ENCODE measurements at regions not wholly inside any gene's neighbourhood (a gene's known extent, or its start where the extent isn't known, plus 50 kb on each side); places are given as distances from the start of the nearest gene placed in this dataset.
"Not testable (repeated sequence)": the region's sequence is repeated elsewhere in the genome, so short reads cannot be mapped to it uniquely, and the experiment has no call there.

DNA sequence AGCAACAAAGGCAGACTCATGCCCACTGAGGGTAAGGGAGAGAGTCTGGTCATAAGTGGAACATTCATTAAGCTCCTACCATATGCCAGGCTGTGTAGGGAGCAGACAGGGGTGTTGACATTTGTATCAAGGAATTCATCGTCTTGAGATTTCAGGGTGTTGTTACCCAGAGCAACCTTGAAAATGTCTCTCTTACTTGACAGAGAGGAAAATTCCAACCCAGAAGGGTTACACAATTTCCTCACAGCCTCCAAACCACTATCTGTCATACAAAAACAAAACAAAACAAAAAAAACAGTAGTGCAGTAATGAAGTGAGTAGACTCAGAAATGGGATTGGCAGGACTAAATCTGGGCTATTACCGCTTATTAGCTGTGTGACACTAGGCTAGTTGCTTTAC lies 113.2 kb downstream of the MIAT start:
- DNase-seq = no peak

DNA sequence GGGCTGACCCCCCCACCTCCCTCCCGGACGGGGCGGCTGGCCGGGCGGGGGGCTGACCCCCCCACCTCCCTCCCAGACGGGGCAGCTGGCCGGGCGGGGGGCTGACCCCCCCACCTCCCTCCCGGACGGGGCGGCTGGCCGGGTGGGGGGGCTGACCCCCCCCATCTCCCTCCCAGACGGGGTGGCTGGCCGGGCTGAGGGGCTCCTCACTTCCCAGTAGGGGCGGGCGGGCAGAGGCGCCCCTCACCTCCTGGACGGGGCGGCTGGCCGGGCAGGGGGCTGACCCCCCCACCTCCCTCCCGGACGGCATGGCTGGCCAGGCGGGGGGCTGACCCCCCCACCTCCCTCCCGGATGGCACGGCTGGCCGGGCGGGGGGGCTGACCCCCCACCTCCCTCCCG lies 115.7 kb downstream of the MIAT start:
- DNase-seq = not testable (repeated sequence)

DNA sequence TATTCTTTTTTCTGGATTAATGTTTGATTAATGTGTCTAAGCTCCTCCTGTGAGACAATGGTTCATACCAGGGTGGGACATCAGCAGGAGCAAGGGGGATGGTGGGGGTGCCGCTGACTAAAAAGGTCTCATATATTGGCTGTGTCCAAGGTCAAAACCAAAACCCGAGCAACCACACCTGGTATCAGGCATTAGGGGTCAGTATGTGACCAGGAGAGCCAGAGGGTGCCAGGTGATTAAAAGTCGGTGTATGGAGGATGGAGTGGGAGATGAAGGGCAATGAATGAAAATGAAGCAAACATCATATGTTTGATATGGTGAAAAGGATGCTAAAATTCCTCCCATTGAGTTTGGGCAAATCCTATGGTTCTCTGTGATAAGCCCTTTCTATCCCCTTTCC lies 118.0 kb downstream of the MIAT start:
- no peak for DNase-seq

DNA sequence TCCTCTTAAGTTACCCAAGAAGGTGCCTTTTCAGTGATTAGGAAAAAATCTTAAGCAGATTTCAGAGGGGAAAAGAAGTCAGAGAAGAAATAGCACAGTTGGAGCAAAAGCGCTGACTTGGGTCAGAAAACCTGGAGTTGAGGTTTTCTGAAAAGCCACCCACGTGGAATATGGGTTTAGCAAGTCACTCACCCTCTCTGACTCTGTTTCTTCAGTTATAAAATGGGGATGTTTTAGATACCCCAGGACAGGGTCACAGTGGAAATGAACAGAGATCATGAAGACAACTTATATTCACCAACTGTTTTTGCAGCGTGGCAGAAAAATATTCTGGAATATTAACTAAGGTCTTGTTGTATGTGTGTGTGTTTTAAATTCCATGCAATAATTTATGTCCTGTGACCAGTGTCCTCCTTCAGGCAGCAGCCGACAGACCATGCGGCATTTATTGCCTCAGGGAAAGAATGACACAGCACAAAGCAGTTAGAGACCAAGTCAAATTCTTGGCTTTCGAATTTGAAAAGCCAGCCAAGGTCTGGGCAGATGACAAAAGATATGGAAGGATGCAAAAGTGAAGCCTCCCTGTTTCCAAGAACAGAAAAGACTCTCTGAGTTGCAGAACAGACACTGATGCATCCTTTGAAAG lies 119.9 kb downstream of the MIAT start:
- DNase-seq = no peak

DNA sequence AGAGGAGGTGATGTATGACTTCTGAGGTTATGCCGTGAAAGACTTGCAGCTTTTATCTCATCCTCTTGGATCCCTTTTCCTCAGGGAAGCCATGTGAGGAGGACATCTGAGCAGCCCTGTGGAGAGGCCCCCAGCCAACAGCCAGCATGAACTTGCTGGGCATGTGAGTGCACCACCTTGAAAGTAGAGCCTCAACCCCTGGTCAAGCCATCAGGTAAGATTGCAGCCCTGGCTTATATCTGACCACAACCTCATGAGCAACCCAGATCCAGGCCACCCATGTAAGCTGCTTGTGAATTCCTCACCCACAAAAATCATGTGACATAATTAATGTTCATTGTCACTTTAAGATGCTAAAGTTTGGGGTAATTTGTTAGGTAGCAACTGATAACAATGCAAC lies 121.0 kb downstream of the MIAT start:
- DNase-seq = no peak

DNA sequence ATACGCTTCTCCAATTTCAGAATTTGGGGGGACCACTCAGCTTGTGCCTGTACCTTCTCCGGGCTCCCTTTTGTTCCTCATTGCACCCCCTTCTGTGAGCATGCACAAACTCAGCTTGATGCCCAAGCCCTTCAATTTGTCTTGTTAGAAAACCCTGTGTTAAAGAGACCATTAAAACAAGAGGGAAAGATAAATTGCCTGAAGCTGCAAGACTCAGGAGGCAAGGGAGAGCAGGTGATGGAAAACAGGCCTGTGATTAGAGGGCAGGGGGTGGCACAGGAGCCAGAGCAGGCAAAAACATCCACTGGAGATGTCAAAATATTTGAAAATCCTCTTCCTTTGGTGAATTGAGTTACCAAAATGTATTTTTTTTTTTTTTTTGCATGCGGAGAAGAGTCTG lies 121.7 kb downstream of the MIAT start:
- no peak for DNase-seq

DNA sequence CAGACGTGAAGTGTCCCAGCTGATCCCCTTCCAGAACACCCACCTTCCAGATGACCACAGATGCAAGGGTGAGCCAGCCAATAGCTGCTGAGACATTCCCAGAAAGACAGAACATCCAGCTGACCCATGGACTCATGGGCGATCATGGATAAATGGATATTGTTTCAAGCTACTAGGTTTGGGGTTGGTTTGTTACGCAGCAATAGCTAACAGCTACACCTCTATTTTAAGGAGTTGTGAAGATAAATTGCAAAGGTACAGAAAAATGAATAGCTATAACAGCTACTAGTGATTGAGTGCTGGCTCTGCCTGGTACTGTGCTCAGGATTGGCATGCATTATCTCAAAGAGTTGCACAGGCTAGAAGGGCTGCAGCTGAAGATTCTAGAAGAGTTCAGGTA lies 122.5 kb downstream of the MIAT start:
- DNase-seq = no peak

DNA sequence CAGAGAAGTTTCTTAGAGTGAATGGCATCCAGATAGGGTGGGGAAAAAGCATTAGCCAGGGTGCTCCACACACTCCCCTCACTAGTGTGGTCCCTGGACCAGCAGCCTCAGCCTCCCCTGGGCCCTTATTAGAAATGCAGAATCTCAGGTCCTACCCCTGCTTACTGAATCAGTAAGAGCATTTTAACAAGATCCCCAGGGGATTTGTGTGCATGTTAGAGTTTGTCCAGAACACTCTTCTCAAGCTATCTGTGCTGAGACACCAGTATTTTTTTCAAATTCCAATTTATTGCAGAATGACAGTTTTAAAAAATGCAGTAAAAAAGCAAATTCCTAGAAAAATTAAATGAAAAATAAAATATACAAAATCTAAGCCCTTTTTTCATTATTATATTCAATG lies 123.1 kb downstream of the MIAT start:
- no peak for DNase-seq

DNA sequence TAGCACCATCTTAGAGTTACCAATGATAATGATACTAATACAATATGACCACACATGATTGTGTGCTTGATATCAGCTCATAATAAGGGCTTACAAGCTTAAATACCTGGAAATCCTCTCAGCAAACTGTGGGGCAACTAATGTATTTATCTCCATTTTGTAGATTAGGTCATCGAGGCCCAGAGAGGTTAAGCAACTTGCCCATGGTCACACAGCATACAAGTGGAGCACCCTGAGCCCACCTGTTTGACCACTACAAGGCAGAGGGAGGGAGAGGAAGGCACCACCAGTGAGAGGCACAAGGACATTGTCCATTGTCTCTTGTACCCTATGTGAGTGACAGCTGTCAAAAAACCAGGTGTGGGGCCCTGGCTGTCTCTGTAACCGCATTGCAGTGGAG lies 123.7 kb downstream of the MIAT start:
- no peak for DNase-seq

DNA sequence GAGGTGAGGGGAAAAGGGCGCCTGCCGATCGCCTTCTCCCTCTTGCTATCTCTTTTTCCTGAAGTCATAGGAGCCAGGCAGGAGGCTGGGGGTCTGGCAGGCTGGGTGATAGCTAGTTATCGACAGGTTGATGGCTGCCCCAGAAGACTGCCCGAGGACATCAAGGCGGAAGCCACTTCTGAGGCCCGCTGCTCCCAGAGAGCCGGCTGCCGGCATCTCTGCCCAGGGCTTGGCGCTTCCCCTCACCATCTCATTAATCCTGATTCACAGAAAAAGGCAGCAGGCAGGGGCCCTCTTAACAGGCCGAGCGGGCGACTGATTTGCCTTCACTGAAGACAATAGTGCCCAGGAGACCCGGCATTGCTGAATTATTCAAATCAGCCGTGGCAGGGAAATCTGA lies 124.2 kb downstream of the MIAT start:
- DNase-seq = no peak

DNA sequence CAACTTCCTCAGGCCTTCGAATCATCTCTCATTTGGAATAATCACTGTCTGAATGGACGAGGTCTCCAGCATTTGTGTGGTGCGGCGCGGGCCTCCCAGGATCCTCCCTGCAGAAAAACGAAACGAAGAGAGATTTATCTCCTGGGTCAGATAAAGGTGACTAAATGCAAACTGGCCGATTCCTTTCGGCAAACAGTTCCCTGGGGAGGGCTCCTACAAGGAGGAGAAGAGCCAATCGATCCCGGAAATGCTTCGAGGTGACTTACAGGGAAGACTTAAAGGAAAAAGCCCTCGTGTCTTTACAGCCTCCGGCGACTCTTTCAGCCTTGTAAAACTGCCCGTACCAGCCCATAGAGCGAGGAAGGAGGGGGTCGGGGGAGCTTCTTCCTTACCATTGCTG lies 126.5 kb downstream of the MIAT start:
- no peak for DNase-seq

DNA sequence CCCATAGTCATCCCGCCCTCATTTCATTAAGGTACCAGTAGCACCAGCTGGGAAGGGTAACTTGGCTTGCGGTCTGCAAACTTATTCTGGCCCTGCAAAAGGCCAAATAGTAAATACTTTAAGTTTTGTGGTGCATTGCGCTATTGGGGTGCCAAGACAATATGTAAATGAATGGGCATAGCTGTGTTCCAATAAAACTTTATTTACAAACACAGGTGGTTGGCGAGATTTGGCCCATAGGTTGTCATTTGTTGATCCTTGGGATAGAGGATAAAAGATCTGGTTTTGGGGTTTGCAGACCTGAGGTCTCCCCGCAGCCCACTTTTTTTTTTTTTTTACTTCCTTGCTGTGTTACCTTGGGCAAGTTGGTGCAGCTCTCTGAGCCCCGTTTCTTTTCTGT lies 127.4 kb downstream of the MIAT start:
- DNase-seq = no peak

DNA sequence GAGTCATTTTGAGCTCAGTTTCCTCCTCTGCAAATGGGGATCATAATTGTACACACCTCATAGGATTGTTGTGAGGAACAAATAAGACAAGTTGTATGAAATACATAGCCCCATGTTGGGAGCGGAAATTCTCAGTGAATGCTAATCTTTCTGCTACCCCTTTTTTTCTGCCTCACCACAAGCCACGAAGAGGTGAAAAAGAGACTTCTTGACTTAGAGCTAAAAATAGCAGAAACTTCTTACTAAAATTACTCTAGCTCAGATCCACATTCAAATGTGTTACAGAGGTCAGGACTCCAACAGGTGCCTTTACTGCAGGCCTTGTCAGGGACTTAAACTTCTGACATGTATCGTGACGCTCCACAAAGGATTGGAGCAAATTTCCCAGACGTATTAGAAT lies 128.5 kb downstream of the MIAT start:
- no peak for DNase-seq

DNA sequence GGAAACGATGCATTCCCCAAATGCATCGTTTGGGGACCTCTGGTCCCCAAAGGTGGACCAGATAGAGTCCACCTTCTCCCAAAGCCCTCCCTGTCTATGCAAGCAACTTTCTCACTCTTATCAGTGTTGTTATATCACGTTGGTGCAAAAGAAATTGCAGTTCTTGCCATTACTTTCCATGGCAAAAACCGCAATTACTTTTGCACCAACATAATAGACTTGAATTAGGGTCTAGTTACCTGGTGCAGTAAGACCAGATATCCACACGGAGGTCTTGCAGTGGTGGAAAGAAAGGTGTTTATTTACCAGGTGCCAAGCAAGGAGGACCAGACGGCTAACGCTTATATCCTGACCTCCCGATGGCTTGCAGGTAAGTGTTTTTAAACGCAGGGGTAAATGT lies 129.0 kb downstream of the MIAT start:
- no peak for DNase-seq

DNA sequence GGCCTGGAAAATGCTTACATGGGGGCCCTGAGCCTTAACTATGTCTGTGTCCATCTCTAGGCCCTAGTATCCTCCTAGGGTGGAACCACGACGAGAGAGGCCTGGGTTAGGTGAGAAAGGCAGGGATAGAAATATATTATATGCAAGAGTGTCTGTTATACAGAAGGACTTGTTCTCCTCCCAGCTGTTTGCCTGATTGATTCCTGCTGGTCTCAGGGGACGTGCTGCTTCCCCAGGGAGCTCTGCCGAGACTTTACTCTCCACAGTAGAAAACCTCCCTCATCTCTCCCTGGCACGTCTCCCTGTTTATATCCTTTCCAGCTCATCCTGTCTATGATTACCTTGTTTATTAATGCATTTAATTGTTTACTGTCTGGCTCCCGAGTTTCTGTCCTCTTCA lies 132.6 kb downstream of the MIAT start:
- DNase-seq = no peak

DNA sequence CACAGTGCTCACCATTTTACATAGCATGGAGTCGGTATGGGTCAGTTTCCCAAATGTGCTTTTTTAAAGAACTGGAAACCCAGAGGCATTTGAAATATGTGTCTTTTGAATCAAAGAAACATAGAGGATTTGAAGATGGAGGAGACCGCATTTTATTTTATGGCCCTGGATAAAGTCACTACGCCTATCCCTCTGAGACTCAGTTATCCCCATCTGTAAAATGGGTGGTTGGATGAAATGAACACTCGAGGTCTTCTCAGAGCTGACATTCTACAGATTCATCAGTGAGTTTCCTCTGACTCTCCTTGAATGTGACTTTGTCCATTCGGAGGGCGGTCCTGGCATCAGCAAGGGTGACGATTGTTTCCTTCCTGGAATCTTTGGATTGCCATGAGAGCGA lies 135.1 kb downstream of the MIAT start:
- no peak for DNase-seq

DNA sequence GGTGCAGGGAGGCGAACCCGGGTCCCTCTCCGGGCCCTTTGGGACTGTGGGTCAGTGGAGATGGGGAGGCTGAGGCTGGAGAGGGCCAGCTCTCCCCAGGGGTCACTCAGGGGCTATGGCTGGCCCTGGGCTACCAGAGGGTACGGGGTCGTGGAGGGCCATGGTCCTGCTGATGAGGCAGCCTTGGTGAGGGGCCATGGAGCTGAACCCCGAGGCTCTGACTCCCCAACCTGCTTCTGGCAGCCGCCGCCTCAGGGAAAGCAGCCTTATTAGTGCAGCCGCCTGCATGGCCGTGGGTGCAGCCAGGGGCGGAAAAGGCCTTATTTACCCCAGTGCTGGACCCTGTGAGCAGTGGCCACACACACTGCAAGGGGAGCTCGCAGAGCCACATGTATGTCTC lies 139.4 kb downstream of the MIAT start:
- DNase-seq = no peak

DNA sequence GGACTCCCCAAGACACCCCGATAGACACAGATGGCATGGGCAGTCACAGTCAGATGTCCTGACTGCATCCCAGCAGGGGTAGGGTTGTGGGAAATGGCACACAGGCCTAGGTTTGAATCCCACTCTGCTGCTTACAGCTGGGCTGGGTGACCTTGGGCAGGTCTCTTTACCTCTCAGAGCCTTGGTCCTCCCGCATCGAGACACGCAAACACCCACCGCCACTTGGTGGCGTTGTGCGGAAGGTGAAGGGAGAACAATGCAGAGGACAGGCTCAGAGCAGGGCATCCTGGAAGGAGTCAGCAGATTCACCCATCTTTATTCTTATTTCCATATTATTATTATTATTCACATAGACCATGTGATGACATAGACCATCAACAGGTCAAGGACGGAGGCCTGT lies 140.5 kb downstream of the MIAT start:
- no peak for DNase-seq

DNA sequence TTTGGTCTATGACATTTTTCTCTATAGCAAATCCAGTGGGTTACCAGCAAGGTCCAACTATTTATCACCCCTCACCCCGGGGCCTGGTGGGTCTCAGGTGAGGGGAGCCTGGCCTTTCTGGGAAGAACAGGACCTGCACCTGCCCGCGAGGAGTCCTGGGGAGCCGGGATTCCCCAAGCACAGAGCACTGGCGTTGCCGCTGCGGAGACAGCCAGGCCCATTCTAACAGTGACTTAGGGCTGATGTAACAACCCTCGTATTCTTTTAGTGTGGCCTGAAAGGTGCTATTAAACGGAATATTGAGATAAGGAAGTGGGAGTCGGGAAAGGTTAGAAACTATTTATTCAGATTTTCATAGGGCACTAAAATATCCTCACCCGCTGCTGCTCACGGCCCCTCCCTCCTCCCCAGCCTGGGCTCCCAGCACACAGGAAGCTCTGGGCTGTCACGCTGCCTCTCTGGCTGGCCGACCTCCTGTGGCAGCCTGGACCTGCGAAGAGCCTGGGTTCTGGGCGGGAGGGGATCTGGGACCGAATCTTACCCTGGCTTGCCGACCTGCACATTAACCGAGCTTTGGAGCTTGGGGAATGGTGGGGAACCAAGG lies 141.2 kb downstream of the MIAT start:
- no peak for DNase-seq

DNA sequence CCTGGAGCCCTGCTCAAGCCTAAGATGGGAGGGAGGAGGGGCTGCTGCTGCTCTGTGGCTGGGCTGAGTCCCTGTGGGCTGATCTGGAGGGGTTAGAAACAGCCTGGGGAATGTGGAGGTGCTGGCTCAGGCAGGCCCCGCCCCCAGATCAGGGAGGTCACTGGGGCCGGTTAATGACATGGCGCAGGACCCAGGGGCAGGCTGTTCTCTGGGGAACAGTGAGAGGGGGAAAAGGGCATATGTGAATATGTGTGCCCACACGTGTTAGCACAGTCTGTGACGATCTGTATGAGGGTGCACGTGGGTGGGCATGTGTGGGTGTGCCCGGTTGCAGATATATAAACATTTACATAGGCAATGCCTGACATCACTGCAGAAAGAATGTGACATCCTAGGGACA lies 143.5 kb downstream of the MIAT start:
- DNase-seq = no peak

DNA sequence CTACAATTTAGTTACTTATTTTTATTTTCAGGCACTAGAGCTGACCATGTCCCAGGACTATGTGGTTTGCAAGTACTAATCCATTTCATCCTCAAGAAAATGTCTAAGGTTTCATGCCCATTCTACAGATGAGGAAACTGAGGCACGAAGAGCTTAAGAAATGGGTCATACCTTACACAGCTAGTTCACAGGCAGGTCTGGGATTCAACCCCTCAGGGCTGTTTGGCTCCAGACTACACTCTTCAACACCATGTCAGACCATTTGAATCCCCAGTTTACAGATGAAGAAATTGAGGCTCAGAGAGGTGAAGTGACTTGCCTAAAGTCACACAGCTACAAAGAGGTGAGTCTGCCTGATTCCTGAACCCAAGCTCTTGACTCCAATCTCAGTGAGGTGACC lies 144.1 kb downstream of the MIAT start:
- no peak for DNase-seq

DNA sequence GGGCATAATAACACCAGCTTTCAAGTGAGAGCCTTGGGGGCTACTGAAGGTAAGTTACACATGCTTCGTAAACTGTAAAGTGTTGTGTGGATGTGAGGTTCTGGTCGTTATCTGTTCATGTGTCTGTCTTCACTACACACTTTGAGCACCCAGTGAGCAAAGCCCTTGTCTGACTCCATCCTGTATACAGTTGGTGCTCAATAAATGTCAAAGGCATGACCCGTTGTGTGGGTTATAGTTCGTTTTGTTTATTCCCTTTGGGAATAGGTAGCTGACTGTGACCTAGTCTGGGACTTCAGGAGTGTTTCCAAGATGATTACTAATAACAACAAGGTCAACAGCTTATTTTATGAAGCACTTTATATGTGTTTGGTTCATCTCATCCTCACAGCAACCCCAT lies 146.9 kb downstream of the MIAT start:
- no peak for DNase-seq

DNA sequence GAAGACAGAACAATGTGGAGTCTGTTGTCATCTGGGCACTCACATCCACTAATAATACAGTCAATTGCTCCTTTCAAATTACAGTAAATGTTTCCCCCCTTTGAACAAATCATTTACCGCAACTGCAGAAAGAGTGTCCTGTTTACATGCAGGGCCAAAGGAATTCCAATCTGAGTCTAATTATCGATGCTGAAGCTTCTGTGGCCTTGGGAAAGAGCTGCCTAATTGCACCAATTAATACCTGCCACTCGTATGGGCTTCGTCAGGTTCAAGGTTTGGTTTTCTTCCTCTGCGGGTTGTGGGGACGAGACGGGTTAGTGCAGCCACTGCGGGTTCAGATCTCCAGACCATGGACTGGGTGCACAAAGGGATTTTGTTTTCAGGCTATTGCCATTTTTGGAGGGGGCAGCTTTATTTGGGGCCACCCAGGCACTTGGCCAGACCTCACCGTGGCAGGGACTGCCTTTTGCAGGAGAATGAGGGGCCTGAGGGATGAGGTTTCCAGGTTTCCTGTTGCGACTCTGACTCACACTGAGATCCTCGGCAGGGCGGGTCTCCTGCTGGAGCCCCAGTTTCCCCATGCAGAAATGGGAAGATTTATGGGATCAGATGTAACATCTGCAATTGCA lies 147.6 kb downstream of the MIAT start:
- no peak for DNase-seq

DNA sequence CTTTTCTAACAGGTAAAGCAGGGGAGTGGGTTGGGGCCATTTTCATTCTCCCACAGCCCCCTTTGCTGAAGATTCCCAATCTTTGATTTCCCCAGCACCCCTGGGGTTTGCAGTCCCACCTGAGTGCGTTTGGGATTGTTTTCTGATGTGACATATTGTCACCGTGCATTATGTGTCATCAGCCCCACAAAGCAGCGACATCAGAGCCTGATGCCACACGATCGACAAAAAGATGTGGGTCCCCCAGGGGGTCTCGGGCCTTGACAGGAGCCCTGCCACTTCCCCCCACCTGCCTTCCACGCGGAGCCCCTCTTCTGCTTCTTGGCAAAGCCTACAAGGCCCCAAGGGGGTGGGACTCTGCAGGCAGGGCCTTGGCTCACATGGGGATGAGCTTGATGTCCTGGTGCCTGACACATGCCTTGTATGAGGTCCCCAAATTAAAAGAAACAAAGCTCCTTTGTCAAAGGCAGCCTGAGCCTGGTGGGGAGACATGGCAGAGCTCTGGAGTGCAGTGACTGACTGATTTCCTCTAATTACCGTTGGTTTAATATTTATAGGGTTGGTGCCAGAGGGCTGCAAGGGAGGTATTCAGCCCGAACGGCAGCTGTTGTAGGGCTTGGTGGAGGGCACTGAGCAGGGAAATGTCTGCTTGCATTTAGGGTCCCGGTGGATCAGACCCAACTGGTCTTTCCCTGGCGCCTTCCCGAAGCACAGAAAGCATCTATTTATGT lies 149.2 kb downstream of the MIAT start:
- DNase-seq = no peak
